Endothelial cell of umbilical vein (primary cell): ENCODE measurements at regions not wholly inside any gene's neighbourhood (a gene's known extent, or its start where the extent isn't known, plus 50 kb on each side); places are given as distances from the start of the nearest gene placed in this dataset.

Experiments used
- BruUV-seq: library from RNA; stranded (reverse); fragments of 400-500 nt; replicated peaks from 2 replicates; lab custom pipeline; 2021; lab: Mats Ljungman, UMichigan
- CTCF ChIA-PET: fragments of 300-600, 350-600 bp; sonication (Branson Sonifier 250); formaldehyde crosslinking; loops from one replicate; lab custom pipeline; 2021; ENCODE audit warnings: antibody characterized with exemption, inconsistent platforms; lab: Charles Lee
- POLR2A ChIA-PET: fragments of 300-600, 350-600 bp; sonication (Branson Sonifier 250); formaldehyde crosslinking; loops from one replicate; lab custom pipeline; 2021; ENCODE audit warnings: antibody characterized with exemption, inconsistent platforms; lab: Charles Lee
- DNase-seq: peaks from one replicate; pipeline ENCODE4 v3.0.0-alpha.2; 2011; ENCODE audit warnings: low read depth, low spot score
- FAIRE-seq: peaks from 2 replicates; lab custom pipeline; 2011; peaks lifted over from hg19 to GRCh38; lab: Jason Lieb, UNC
- H2AFZ ChIP-seq: 2 replicates; pipeline ENCODE4 v1.6.0; 2012; ENCODE audit warnings: low read depth, low read length, control low read depth, inconsistent platforms
- H3K27ac ChIP-seq: 2 replicates; pipeline ENCODE4 v1.5.1; 2011; ENCODE audit warnings: low read depth, mild to moderate bottlenecking, control low read depth, low read length, moderate library complexity; ENCODE audit not compliant: insufficient read depth
- H3K27me3 ChIP-seq, 2 experiments: 2 replicates each; pipeline versions ENCODE4 v1.6.0 to v1.6.1; 2011; ENCODE audit warnings: low read length in 2 of 2, mixed read lengths in 1 of 2; ENCODE audit not compliant: control insufficient read depth in 2 of 2, insufficient read depth in 2 of 2
- H3K36me3 ChIP-seq, 2 experiments: 2 replicates in 1 of 2; 3 replicates in 1 of 2; pipeline ENCODE4 v1.5.1; 2011; ENCODE audit warnings: low read length in 2 of 2, mild to moderate bottlenecking in 1 of 2, moderate library complexity in 1 of 2; ENCODE audit not compliant: control insufficient read depth in 2 of 2, insufficient read depth in 2 of 2; ENCODE audit errors: extremely low read depth in 1 of 2
- H3K4me1 ChIP-seq: 3 replicates; pipeline ENCODE4 v1.5.1; 2011; ENCODE audit warnings: mild to moderate bottlenecking, low read length; ENCODE audit not compliant: control insufficient read depth, insufficient read depth; ENCODE audit errors: extremely low read depth
- H3K4me2 ChIP-seq: 2 replicates; pipeline ENCODE4 v1.6.1; 2011; ENCODE audit warnings: low read length, control low read depth, mixed read lengths; ENCODE audit not compliant: insufficient read depth
- H3K4me3 ChIP-seq, 3 experiments: fragments of 200-600 bp in 1 of 3; sonication (generic), shearing (Covaris generic) in 1 of 3; replicated peaks in 1 of 3; 2 replicates each; pipeline ENCODE4 v1.5.1; 2011 to 2016; ENCODE audit warnings: control low read depth in 3 of 3, low read length in 3 of 3, mild to moderate bottlenecking in 2 of 3, inconsistent platforms in 1 of 3, low read depth in 1 of 3, moderate library complexity in 1 of 3; ENCODE audit not compliant: insufficient read depth in 1 of 3
- H3K79me2 ChIP-seq: 2 replicates; pipeline ENCODE4 v1.6.0; 2012; ENCODE audit warnings: low read length, inconsistent platforms; ENCODE audit not compliant: control insufficient read depth, insufficient read depth
- H3K9ac ChIP-seq: replicated peaks from 2 replicates; pipeline ENCODE3; 2011; ENCODE audit warnings: low read length, control low read depth; ENCODE audit not compliant: insufficient read depth; ENCODE audit errors: extremely low read depth
- H3K9me1 ChIP-seq: replicated peaks from 3 replicates; pipeline ENCODE4 v1.6.0; 2011; ENCODE audit warnings: mild to moderate bottlenecking, low read length; ENCODE audit not compliant: control insufficient read depth, insufficient read depth; ENCODE audit errors: extremely low read depth
- H3K9me3 ChIP-seq: replicated peaks from 2 replicates; pipeline ENCODE4 v1.5.1; 2012; ENCODE audit warnings: low read length, inconsistent platforms; ENCODE audit not compliant: control insufficient read depth, insufficient read depth
- H4K20me1 ChIP-seq: replicated peaks from 2 replicates; pipeline ENCODE3; 2011; ENCODE audit warnings: mild to moderate bottlenecking, low read length; ENCODE audit not compliant: control insufficient read depth, insufficient read depth; ENCODE audit errors: extremely low read depth
- EZH2 ChIP-seq: IDR thresholded peaks from 2 replicates; pipeline ENCODE4 v1.6.1; 2012; ENCODE audit warnings: borderline replicate concordance, low read depth, mild to moderate bottlenecking, moderate library complexity, low read length, inconsistent platforms; ENCODE audit not compliant: severe bottlenecking
- FOS ChIP-seq: IDR thresholded peaks from 2 replicates; pipeline ENCODE4 v1.6.1; 2011; ENCODE audit warnings: mild to moderate bottlenecking, low read length, moderate library complexity, borderline replicate concordance; ENCODE audit not compliant: insufficient read depth
- GATA2 ChIP-seq: IDR thresholded peaks from 2 replicates; pipeline ENCODE4 v1.7.0; 2011; ENCODE audit warnings: low read depth, mild to moderate bottlenecking, moderate library complexity, mixed read lengths, low read length; ENCODE audit not compliant: insufficient read length, insufficient read depth
- JUN ChIP-seq: IDR thresholded peaks from 2 replicates; pipeline ENCODE4 v1.6.1; 2011; ENCODE audit warnings: borderline replicate concordance, low read depth; ENCODE audit not compliant: insufficient read length, insufficient read depth
- MYC ChIP-seq: IDR thresholded peaks from one replicate; pipeline ENCODE4 v1.6.1; 2011; ENCODE audit warnings: mild to moderate bottlenecking, low read depth, low read length
- POLR2A ChIP-seq: IDR thresholded peaks from 2 replicates; pipeline ENCODE4 v1.6.1; 2012; ENCODE audit warnings: low read depth, mild to moderate bottlenecking, control low read depth, low read length
- POLR2AphosphoS5 ChIP-seq: IDR thresholded peaks from 2 replicates; pipeline ENCODE4 v1.6.1; 2012; ENCODE audit warnings: low read depth, mild to moderate bottlenecking, control low read depth, low read length, moderate library complexity; ENCODE audit not compliant: insufficient read depth
- dilution Hi-C: fragments of 300-500 bp; cut with MboI; formaldehyde crosslinking; loops from one replicate; pipeline ENCODE4 v1.15.0; 2019; ENCODE audit warnings: low sequenced_read_pairs; ENCODE audit not compliant: extremely low pct_ligation_motif_present
- intact Hi-C: fragments of 100-400 bp; cut with micrococcal nuclease; formaldehyde crosslinking; loops from one replicate; pipeline ENCODE4 v1.10.0; 2022
- TF ChIP-seq, protein P1 (sequence below): IDR thresholded peaks from 2 replicates; pipeline ENCODE4 v1.6.1; 2011; ENCODE audit not compliant: insufficient read depth, insufficient read length
- TF ChIP-seq, protein P2 (sequence below), 2 donors: IDR thresholded peaks; 1 replicate in 1 of 2; 2 replicates in 1 of 2; pipeline ENCODE4 v1.5.1; 2011; ENCODE audit warnings: low read length in 2 of 2, mild to moderate bottlenecking in 2 of 2, moderate library complexity in 2 of 2, control low read depth in 1 of 2, inconsistent platforms in 1 of 2, low read depth in 1 of 2; ENCODE audit not compliant: insufficient read depth in 1 of 2; ENCODE audit errors: extremely low read depth in 1 of 2

DNA sequence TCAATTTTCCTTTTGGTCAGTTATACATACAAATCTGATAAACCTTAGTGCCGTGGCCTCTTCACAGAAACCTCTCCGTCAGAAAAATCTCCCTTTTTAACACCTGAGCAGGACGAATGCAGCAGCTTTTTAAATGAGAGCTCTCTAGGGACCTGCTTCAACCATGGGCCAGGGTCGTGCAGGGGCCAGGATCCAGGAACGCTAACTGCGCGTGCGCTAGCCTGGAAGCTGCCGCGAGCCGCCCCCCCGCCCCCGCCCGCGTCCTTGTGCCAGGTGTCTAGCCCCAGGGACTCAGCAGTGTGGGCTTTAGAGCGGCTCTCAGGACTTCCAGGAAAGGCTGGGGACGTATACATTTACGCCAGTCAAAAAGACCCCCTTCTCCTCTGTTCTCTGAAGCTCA is 136.8 kb upstream of the FMN2 start:
- Histone ChIP-seq H3K4me2 (no peak overlapping the region), H3K79me2 (no peaks in the 10 kb centered on the region), H3K27ac (no peak overlapping the region), H3K9ac (no peak overlapping the region), H3K4me3 (no peak overlapping the region), H2AFZ (no peak overlapping the region), H4K20me1 (no peaks in the 10 kb centered on the region), H3K4me1 (no peaks in the 10 kb centered on the region), H3K36me3 (no peaks in the 10 kb centered on the region), H3K27me3 (no peaks in the 10 kb centered on the region), H3K9me1 (no peaks in the 10 kb centered on the region), H3K9me3 (no peaks in the 10 kb centered on the region)
- no TSS peak for BruUV-seq
- dilution Hi-C loops (no loop called here), intact Hi-C loops (no loop called here)
- ChIA-PET CTCF (no interaction called here), POLR2A (no interaction called here)
- FAIRE-seq, result no peak
- no peak for DNase-seq
- no peak for TF ChIP-seq GATA2
- TF ChIP-seq POLR2AphosphoS5, result no peak
- TF ChIP-seq EZH2, result no peak
- TF ChIP-seq POLR2A, result no peak
- TF ChIP-seq JUN, result no peak
- no peak for TF ChIP-seq MYC
- TF ChIP-seq, protein P1, sequence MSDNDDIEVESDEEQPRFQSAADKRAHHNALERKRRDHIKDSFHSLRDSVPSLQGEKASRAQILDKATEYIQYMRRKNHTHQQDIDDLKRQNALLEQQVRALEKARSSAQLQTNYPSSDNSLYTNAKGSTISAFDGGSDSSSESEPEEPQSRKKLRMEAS, result no peak
- TF ChIP-seq FOS, result no peak
- TF ChIP-seq, protein P2, sequence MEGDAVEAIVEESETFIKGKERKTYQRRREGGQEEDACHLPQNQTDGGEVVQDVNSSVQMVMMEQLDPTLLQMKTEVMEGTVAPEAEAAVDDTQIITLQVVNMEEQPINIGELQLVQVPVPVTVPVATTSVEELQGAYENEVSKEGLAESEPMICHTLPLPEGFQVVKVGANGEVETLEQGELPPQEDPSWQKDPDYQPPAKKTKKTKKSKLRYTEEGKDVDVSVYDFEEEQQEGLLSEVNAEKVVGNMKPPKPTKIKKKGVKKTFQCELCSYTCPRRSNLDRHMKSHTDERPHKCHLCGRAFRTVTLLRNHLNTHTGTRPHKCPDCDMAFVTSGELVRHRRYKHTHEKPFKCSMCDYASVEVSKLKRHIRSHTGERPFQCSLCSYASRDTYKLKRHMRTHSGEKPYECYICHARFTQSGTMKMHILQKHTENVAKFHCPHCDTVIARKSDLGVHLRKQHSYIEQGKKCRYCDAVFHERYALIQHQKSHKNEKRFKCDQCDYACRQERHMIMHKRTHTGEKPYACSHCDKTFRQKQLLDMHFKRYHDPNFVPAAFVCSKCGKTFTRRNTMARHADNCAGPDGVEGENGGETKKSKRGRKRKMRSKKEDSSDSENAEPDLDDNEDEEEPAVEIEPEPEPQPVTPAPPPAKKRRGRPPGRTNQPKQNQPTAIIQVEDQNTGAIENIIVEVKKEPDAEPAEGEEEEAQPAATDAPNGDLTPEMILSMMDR (IDR thresholded peaks at IDR 0.05; ENCODE audit: extremely low read depth in 1 of 2, insufficient read depth in 1 of 2, low read depth in 1 of 2, low read length in 2 of 2), result no peak
